Medulla oblongata (tissue), 1 donor: ENCODE measurements at regions not wholly inside any gene's neighbourhood (a gene's known extent, or its start where the extent isn't known, plus 50 kb on each side); places are given as distances from the start of the nearest gene placed in this dataset.

Source experiments
- DNase-seq: peaks from one replicate; pipeline ENCODE4 v3.0.0-alpha.2; 2015; ENCODE audit errors: extremely low spot score

GRCh38 chr3:6091262-6091661, 769.7 kb upstream of the GRM7 start:
- DNase-seq = no peak

GRCh38 chr3:6095006-6095405, 765.9 kb upstream of the GRM7 start:
- DNase-seq = no peak

GRCh38 chr3:6097021-6097420, 763.9 kb upstream of the GRM7 start:
- no peak for DNase-seq

GRCh38 chr3:6097556-6097955, 763.4 kb upstream of the GRM7 start:
- no peak for DNase-seq

- DNase-seq = no peak
These were observed 762.3 kb upstream of the GRM7 start for GRCh38 chr3:6098516-6099157.

- no peak for DNase-seq
These were observed 761.3 kb upstream of the GRM7 start for GRCh38 chr3:6099458-6100075.

GRCh38 chr3:6105187-6105586, 755.7 kb upstream of the GRM7 start:
- DNase-seq = no peak

- no peak for DNase-seq
These were observed 752.0 kb upstream of the GRM7 start for GRCh38 chr3:6108957-6109356.

- DNase-seq = no peak
These were observed 750.5 kb upstream of the GRM7 start for GRCh38 chr3:6110451-6110850.

GRCh38 chr3:6112546-6112945, 748.4 kb upstream of the GRM7 start:
- no peak for DNase-seq

GRCh38 chr3:6113338-6113737, 747.6 kb upstream of the GRM7 start:
- DNase-seq = no peak

- DNase-seq = no peak
These were observed 741.5 kb upstream of the GRM7 start for GRCh38 chr3:6119367-6119766.

GRCh38 chr3:6120786-6121185, 740.1 kb upstream of the GRM7 start:
- no peak for DNase-seq

- DNase-seq = no peak
These were observed 736.0 kb upstream of the GRM7 start for GRCh38 chr3:6124875-6125274.

GRCh38 chr3:6125520-6125919, 735.4 kb upstream of the GRM7 start:
- no peak for DNase-seq

GRCh38 chr3:6132684-6133432, 728.1 kb upstream of the GRM7 start:
- no peak for DNase-seq

- no peak for DNase-seq
These were observed 718.2 kb upstream of the GRM7 start for GRCh38 chr3:6142707-6143106.

- no peak for DNase-seq
These were observed 713.0 kb upstream of the GRM7 start for GRCh38 chr3:6147883-6148282.

GRCh38 chr3:6155650-6156338, 705.1 kb upstream of the GRM7 start:
- no peak for DNase-seq

GRCh38 chr3:6165951-6166350, 695.0 kb upstream of the GRM7 start:
- no peak for DNase-seq

- no peak for DNase-seq
These were observed 692.7 kb upstream of the GRM7 start for GRCh38 chr3:6168256-6168655.

- peak; percentile 11 for DNase-seq
These were observed 687.9 kb upstream of the GRM7 start for GRCh38 chr3:6172871-6173642.
